ENCODE measurements at regions not wholly inside any gene's neighbourhood (a gene's known extent, or its start where the extent isn't known, plus 50 kb on each side); places are given as distances from the start of the nearest gene placed in this dataset.

DNA sequence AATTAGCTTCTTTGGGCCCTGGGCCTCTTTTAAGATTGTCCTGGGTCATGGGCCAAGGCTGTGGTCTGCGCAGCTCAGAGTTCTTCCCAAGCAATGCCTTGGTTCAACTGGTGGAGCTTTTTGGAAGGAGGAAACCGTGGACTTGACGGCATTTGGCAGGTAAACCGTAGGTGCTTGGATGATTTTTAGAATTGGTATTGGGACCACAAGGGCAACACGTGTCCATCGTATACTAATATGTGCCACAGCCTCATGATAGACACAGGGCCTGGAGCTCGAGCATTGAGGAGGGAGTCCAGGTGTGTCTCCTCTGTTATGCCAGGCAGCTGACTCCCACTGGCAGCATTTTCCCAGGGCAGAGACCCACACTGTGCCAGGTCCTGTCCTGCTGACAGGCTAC lies 120.9 kb upstream of the PITX1 start:
- Histone ChIP-seq H3K4me3 (ENCODE audit: low read length, poor library complexity, severe bottlenecking) (no peak overlapping the region), H3K9ac (ENCODE audit: low read depth, low read length, poor library complexity, severe bottlenecking) (no peak overlapping the region), H3K9me2 (replicated peaks; ENCODE audit: low read depth, low read length) (no peaks in the 10 kb centered on the region), H3K27me3 (ENCODE audit: insufficient read depth, low read length, poor library complexity, severe bottlenecking) (no peaks in the 10 kb centered on the region), H2AFZ (ENCODE audit: low read length) (no peak overlapping the region), H3K9me3 (ENCODE audit: insufficient read depth, low read depth, low read length) (no peaks in the 10 kb centered on the region; the same call in 1 of the 2 replicates), H4K20me1 (ENCODE audit: insufficient read depth, low read length, poor library complexity, severe bottlenecking) (no peaks in the 10 kb centered on the region), H3K79me2 (ENCODE audit: insufficient read depth, low read length) (no peaks in the 10 kb centered on the region), H3F3A (ENCODE audit: low read depth) (no peaks in the 10 kb centered on the region), H3K4me2 (ENCODE audit: low read depth, low read length, poor library complexity, severe bottlenecking) (no peak overlapping the region), H3K4me1 (ENCODE audit: insufficient read depth, low read length, poor library complexity, severe bottlenecking) (no peaks in the 10 kb centered on the region), H3K36me3 (ENCODE audit: insufficient read depth, low read length) (no peaks in the 10 kb centered on the region)
- TF ChIP-seq CTCF (conservative IDR thresholded peaks at IDR 0.05; ENCODE audit: low read length), result no peak
- TF ChIP-seq EZH2phosphoT487 (IDR thresholded peaks at IDR 0.05; ENCODE audit: borderline replicate concordance), result no peak

- H3K9me3 ChIP-seq (ENCODE audit: insufficient read depth, low read depth, low read length), result no peaks in the 10 kb centered on the region; the same call in 1 of the 2 replicates
- no peak overlapping the region for H3K9ac ChIP-seq (ENCODE audit: low read depth, low read length, poor library complexity, severe bottlenecking)
- H3K4me2 ChIP-seq (ENCODE audit: low read depth, low read length, poor library complexity, severe bottlenecking), result no peak overlapping the region
- no peaks in the 10 kb centered on the region for H3K4me1 ChIP-seq (ENCODE audit: insufficient read depth, low read length, poor library complexity, severe bottlenecking)
- no peak overlapping the region for H2AFZ ChIP-seq (ENCODE audit: low read length)
- H3F3A ChIP-seq (ENCODE audit: low read depth), result no peaks in the 10 kb centered on the region
- H3K79me2 ChIP-seq (ENCODE audit: insufficient read depth, low read length), result no peaks in the 10 kb centered on the region
- no peak overlapping the region for H3K4me3 ChIP-seq (ENCODE audit: low read length, poor library complexity, severe bottlenecking)
- no peaks in the 10 kb centered on the region for H3K27me3 ChIP-seq (ENCODE audit: insufficient read depth, low read length, poor library complexity, severe bottlenecking)
- H3K36me3 ChIP-seq (ENCODE audit: insufficient read depth, low read length), result no peaks in the 10 kb centered on the region
- no peaks in the 10 kb centered on the region for H3K9me2 ChIP-seq (replicated peaks; ENCODE audit: low read depth, low read length)
- H4K20me1 ChIP-seq (ENCODE audit: insufficient read depth, low read length, poor library complexity, severe bottlenecking), result no peaks in the 10 kb centered on the region
- TF ChIP-seq EZH2phosphoT487 (IDR thresholded peaks at IDR 0.05; ENCODE audit: borderline replicate concordance) (no peak), CTCF (conservative IDR thresholded peaks at IDR 0.05; ENCODE audit: low read length) (no peak)
These were observed 120.2 kb upstream of the PITX1 start for GRCh38 chr5:135154197-135154596.

- Histone ChIP-seq H3K9me3 (ENCODE audit: insufficient read depth, low read depth, low read length) (no peaks in the 10 kb centered on the region; the same call in 1 of the 2 replicates), H4K20me1 (ENCODE audit: insufficient read depth, low read length, poor library complexity, severe bottlenecking) (no peaks in the 10 kb centered on the region), H2AFZ (ENCODE audit: low read length) (no peak overlapping the region), H3K79me2 (ENCODE audit: insufficient read depth, low read length) (no peaks in the 10 kb centered on the region), H3K4me2 (ENCODE audit: low read depth, low read length, poor library complexity, severe bottlenecking) (no peak overlapping the region), H3K36me3 (ENCODE audit: insufficient read depth, low read length) (no peaks in the 10 kb centered on the region), H3K27me3 (ENCODE audit: insufficient read depth, low read length, poor library complexity, severe bottlenecking) (no peaks in the 10 kb centered on the region), H3K9me2 (replicated peaks; ENCODE audit: low read depth, low read length) (no peaks in the 10 kb centered on the region), H3K4me3 (ENCODE audit: low read length, poor library complexity, severe bottlenecking) (no peak overlapping the region), H3F3A (ENCODE audit: low read depth) (no peaks in the 10 kb centered on the region), H3K4me1 (ENCODE audit: insufficient read depth, low read length, poor library complexity, severe bottlenecking) (no peaks in the 10 kb centered on the region), H3K9ac (ENCODE audit: low read depth, low read length, poor library complexity, severe bottlenecking) (no peak overlapping the region)
- TF ChIP-seq EZH2phosphoT487 (IDR thresholded peaks at IDR 0.05; ENCODE audit: borderline replicate concordance) (no peak), CTCF (conservative IDR thresholded peaks at IDR 0.05; ENCODE audit: low read length) (no peak)
These were observed 119.6 kb upstream of the PITX1 start for GRCh38 chr5:135153661-135154060.
